MCF 10A (cell line): ENCODE measurements at regions not wholly inside any gene's neighbourhood (a gene's known extent, or its start where the extent isn't known, plus 50 kb on each side); places are given as distances from the start of the nearest gene placed in this dataset.

Experiments used
- BruUV-seq: library from RNA; stranded (reverse); fragments of 400-500 nt; replicated peaks from 2 replicates; lab custom pipeline; 2021; lab: Mats Ljungman, UMichigan
- CTCF ChIA-PET: fragments of 300-600 bp; sonication (Branson Sonifier 250); formaldehyde crosslinking; extraction: SDS; loops from one replicate; lab custom pipeline; 2021; ENCODE audit warnings: antibody characterized with exemption, inconsistent platforms; lab: Yijun Ruan, JAX
- POLR2A ChIA-PET: fragments of 300-600, 350-650 bp; sonication (Branson Sonifier 250); formaldehyde crosslinking; extraction: SDS; loops from one replicate; lab custom pipeline; 2020; ENCODE audit warnings: antibody characterized with exemption, inconsistent platforms; lab: Yijun Ruan, JAX
- DNase-seq: peaks from one replicate; pipeline ENCODE4 v3.0.0-alpha.2; 2018; ENCODE audit not compliant: unreplicated experiment
- H3K27ac Mint-ChIP-seq: one replicate; pipeline ENCODE4 v1.8.0; 2022; ENCODE audit warnings: mild to moderate bottlenecking, low read depth, mixed read lengths; ENCODE audit not compliant: unreplicated experiment
- H3K27me3 Mint-ChIP-seq: one replicate; pipeline ENCODE4 v1.8.0; 2022; ENCODE audit warnings: mixed read lengths; ENCODE audit not compliant: insufficient read depth, unreplicated experiment
- H3K36me3 Mint-ChIP-seq: one replicate; pipeline ENCODE4 v1.8.0; 2022; ENCODE audit warnings: mild to moderate bottlenecking, moderate library complexity, mixed read lengths; ENCODE audit not compliant: insufficient read depth, unreplicated experiment
- H3K4me1 Mint-ChIP-seq: one replicate; pipeline ENCODE4 v1.8.0; 2022; ENCODE audit warnings: mixed read lengths; ENCODE audit not compliant: insufficient read depth, unreplicated experiment
- H3K4me3 Mint-ChIP-seq: one replicate; pipeline ENCODE4 v1.8.0; 2022; ENCODE audit warnings: mild to moderate bottlenecking, moderate library complexity, mixed read lengths; ENCODE audit not compliant: unreplicated experiment
- H3K9me3 Mint-ChIP-seq: one replicate; pipeline ENCODE4 v1.8.0; 2022; ENCODE audit warnings: mixed read lengths; ENCODE audit not compliant: unreplicated experiment
- intact Hi-C: fragments of 100-400 bp; cut with micrococcal nuclease; formaldehyde crosslinking; loops from 2 replicates; pipeline ENCODE4 v1.14.1; 2022
- TF ChIP-seq, protein P1 (sequence below): fragments of 200-600 bp; IDR thresholded peaks from one replicate; pipeline ENCODE4 v1.8.0; 2022; ENCODE audit warnings: antibody characterized with exemption, mild to moderate bottlenecking; ENCODE audit not compliant: unreplicated experiment

DNA sequence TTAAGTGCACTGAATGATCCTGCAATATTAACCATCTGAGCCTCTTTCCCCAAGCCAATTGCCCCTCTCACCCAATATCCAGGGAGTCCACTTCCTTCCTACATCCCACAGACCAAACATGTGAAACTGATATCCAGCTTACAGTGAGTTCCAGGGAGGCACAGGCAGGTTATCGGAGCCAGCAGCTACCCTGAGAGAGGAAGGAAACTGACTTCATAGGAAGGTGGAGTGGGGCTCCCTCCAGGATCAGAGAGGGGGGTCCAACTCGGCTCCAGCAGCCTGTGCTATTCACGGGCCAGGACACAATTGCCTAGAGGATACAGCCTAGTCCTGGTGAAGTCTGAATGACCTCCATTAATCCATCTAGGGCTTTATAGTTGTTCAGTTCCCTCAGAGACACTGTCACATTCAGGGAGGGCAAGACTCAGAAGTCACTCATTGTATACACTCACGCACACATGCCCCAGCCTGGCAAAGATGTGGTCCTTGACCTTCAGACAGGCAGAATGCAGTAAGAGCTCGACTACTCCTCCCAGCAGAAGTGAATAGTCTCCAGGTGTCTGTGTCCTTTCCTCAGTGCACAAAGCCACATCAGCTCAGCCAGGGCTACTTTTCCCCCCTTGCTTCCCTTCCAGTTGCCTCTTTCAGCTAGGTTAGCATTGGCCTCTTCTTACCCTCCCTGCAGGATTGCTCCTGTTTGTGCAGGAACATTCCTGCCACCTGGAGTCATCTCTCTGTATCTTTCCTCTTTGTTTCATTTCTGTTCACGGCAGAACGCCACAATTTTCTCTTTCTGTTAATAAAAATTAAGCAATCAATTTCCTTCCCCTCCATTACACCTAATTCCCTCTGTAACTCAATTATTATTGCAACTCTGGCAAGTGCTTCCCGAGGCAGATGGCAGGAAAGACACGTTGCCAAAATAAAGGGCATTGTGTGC, 501.7 kb downstream of the ARHGEF28 start:
- H3K27me3 Mint-ChIP-seq: no peaks in the 10 kb centered on the region
- no peak overlapping the region for H3K27ac Mint-ChIP-seq
- DNase-seq: peak; percentile 40
- ChIA-PET CTCF (interaction anchor here (0.5 to 1.4 kb wide), 7 partner anchors 11 to 515 kb away, joined by 3 to 6 read pairs (median 3); no protein-coding TSS in a partner anchor), POLR2A (interaction anchor here (1.0 kb wide), 1 partner anchor 513 kb away, joined by 5 read pairs; the partner anchor contains the start of gene ENC1)
- peaks cover 7% of the 10 kb centered on the region for H3K4me1 Mint-ChIP-seq
- peak overlapping the region; percentile 30 for H3K4me3 Mint-ChIP-seq
- no TSS peak for BruUV-seq
- H3K9me3 Mint-ChIP-seq: no peaks in the 10 kb centered on the region
- intact Hi-C loops: loop anchor here (5.0 to 10.0 kb wide), 2 partner anchors 225 to 517 kb away; partner anchors contain the start of gene ENC1
- H3K36me3 Mint-ChIP-seq: no peaks in the 10 kb centered on the region
- TF ChIP-seq, protein P1, sequence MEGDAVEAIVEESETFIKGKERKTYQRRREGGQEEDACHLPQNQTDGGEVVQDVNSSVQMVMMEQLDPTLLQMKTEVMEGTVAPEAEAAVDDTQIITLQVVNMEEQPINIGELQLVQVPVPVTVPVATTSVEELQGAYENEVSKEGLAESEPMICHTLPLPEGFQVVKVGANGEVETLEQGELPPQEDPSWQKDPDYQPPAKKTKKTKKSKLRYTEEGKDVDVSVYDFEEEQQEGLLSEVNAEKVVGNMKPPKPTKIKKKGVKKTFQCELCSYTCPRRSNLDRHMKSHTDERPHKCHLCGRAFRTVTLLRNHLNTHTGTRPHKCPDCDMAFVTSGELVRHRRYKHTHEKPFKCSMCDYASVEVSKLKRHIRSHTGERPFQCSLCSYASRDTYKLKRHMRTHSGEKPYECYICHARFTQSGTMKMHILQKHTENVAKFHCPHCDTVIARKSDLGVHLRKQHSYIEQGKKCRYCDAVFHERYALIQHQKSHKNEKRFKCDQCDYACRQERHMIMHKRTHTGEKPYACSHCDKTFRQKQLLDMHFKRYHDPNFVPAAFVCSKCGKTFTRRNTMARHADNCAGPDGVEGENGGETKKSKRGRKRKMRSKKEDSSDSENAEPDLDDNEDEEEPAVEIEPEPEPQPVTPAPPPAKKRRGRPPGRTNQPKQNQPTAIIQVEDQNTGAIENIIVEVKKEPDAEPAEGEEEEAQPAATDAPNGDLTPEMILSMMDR: peak; percentile 21

DNA sequence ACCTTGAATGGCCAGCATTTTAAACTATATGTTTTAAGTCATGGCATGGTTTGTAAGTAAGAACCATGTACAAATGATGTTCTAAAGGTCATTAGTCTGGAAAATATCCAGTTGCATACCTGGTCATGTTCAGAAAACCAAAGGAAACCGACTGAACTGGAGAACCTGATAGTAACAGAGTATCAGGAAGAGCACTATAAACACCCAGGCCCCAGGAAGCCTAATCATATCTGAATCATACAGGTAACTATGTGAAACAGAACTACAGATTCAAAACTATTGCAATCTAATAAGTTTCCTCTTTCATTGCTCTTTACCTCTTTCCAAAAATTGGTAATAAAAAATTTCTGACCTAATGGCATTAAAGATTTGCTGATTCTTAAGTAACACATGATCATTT, 500.3 kb downstream of the ARHGEF28 start:
- TF ChIP-seq, protein P1: no peak
- Mint-ChIP-seq H3K9me3 (no peaks in the 10 kb centered on the region), H3K27ac (no peak overlapping the region), H3K27me3 (no peaks in the 10 kb centered on the region), H3K4me3 (no peak overlapping the region), H3K4me1 (peaks cover 7% of the 10 kb centered on the region), H3K36me3 (no peaks in the 10 kb centered on the region)
- ChIA-PET POLR2A (no interaction called here), CTCF (interaction anchor here (1.4 kb wide), 1 partner anchor 91 kb away, joined by 4 read pairs; no protein-coding TSS in a partner anchor)
- intact Hi-C loops: loop anchor here (5.0 to 10.0 kb wide), 2 partner anchors 224 to 519 kb away; partner anchors contain the start of gene ENC1
- DNase-seq: no peak
- BruUV-seq: no TSS peak

DNA sequence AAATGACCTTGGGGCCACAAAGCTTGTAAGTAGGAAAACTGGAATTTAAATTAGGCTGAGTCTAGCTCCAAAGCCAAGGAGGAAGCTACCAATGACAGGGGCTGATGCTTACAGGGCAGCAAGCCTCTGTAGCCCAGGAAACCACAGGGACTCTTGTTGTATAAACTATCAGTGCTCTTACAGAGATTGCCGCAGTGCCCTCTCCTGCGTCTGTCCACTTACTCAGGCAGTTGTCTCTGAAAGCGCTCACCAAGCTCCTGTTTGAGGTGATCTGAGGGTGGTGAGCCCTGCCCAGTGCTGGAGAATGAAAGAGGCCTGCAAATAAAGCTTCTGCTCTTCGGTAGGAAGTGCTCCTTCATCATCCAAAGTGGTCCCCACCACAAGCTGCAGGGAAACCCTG, 498.8 kb downstream of the ARHGEF28 start:
- TF ChIP-seq, protein P1: no peak
- BruUV-seq: no TSS peak
- intact Hi-C loops: loop anchor here (5.0 to 10.0 kb wide), 2 partner anchors 223 to 520 kb away; partner anchors contain the start of gene ENC1
- no peaks in the 10 kb centered on the region for H3K27me3 Mint-ChIP-seq
- H3K4me1 Mint-ChIP-seq: peaks cover 7% of the 10 kb centered on the region
- no peaks in the 10 kb centered on the region for H3K36me3 Mint-ChIP-seq
- H3K4me3 Mint-ChIP-seq: no peak overlapping the region
- ChIA-PET CTCF (interaction anchor here (1.0 to 2.1 kb wide), 3 partner anchors 18 to 518 kb away, joined by 4 to 6 read pairs (median 5); no protein-coding TSS in a partner anchor), POLR2A (interaction anchor here (0.6 to 1.1 kb wide), 2 partner anchors 11 to 226 kb away, joined by 3 to 4 read pairs; no protein-coding TSS in a partner anchor)
- no peak for DNase-seq
- no peak overlapping the region for H3K27ac Mint-ChIP-seq
- no peaks in the 10 kb centered on the region for H3K9me3 Mint-ChIP-seq

DNA sequence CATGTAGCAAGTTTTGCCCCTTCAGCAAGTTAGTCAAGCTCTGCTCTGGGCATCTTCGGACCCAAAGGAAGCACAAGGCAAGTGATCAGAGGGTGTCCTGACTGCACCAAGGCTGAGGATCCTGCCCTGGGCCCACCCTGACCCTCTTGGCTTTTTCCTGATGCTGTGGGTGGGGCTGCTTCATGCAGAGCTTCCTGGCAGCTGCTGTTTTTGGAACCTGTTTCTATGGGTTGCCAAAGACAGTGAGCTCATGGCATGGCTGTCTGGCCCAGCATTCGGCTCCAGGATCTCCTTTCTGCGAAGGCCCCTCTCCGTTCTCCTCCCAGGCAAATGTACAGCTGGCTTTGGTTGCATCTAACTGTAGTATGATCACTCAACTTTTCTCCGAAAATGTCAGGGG, 497.9 kb downstream of the ARHGEF28 start:
- CTCF ChIA-PET: interaction anchor here (0.9 to 2.1 kb wide), 3 partner anchors 68 to 525 kb away, joined by 3 to 6 read pairs (median 4); no protein-coding TSS in a partner anchor
- no peak overlapping the region for H3K4me3 Mint-ChIP-seq
- peaks cover 7% of the 10 kb centered on the region for H3K4me1 Mint-ChIP-seq
- POLR2A ChIA-PET: interaction anchor here (1.1 kb wide), 1 partner anchor 10 kb away, joined by 4 read pairs; no protein-coding TSS in a partner anchor
- BruUV-seq: no TSS peak
- intact Hi-C loops: loop anchor here (10.0 kb wide), 1 partner anchor 521 kb away; the partner anchor contains the start of gene ENC1
- TF ChIP-seq, protein P1: no peak
- no peak overlapping the region for H3K27ac Mint-ChIP-seq
- H3K27me3 Mint-ChIP-seq: no peaks in the 10 kb centered on the region
- H3K9me3 Mint-ChIP-seq: no peaks in the 10 kb centered on the region
- DNase-seq: no peak
- H3K36me3 Mint-ChIP-seq: no peaks in the 10 kb centered on the region
